ENCODE measurements at regions not wholly inside any gene's neighbourhood (a gene's known extent, or its start where the extent isn't known, plus 50 kb on each side); places are given as distances from the start of the nearest gene placed in this dataset.

DNA sequence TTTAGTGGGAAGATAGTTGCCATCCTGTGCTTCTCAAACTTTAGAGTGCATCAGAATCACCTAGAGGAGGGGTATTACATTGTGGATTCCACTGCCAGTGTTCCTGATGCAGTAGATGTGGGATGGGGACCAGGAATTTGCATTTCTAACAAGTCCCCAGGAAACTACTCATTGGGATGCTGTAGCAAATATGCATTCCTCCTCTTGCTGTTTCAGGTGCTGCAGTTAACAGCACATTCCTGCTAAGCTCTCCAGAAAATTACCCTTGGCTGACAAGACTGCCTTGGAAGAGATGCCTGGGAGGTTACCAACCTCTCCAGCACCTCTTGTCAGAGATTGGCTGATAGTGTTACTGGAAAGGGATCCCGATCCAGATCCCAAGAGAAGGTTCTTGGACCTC is 270.5 kb downstream of the OSTF1 start:
- no peak for TF ChIP-seq CEBPB (IDR thresholded peaks at IDR 0.05)
- TF ChIP-seq SREBF2 (IDR thresholded peaks at IDR 0.05): no peak
- TF ChIP-seq JUN (IDR thresholded peaks at IDR 0.05): no peak
- TF ChIP-seq, protein P1, sequence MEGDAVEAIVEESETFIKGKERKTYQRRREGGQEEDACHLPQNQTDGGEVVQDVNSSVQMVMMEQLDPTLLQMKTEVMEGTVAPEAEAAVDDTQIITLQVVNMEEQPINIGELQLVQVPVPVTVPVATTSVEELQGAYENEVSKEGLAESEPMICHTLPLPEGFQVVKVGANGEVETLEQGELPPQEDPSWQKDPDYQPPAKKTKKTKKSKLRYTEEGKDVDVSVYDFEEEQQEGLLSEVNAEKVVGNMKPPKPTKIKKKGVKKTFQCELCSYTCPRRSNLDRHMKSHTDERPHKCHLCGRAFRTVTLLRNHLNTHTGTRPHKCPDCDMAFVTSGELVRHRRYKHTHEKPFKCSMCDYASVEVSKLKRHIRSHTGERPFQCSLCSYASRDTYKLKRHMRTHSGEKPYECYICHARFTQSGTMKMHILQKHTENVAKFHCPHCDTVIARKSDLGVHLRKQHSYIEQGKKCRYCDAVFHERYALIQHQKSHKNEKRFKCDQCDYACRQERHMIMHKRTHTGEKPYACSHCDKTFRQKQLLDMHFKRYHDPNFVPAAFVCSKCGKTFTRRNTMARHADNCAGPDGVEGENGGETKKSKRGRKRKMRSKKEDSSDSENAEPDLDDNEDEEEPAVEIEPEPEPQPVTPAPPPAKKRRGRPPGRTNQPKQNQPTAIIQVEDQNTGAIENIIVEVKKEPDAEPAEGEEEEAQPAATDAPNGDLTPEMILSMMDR (IDR thresholded peaks at IDR 0.05): no peak
- no peak for TF ChIP-seq KDM5A (IDR thresholded peaks at IDR 0.05)
